ENCODE measurements at regions not wholly inside any gene's neighbourhood (a gene's known extent, or its start where the extent isn't known, plus 50 kb on each side); places are given as distances from the start of the nearest gene placed in this dataset.

- Histone ChIP-seq H3K27me3 (ENCODE audit: control insufficient read depth, insufficient read depth, low read length) (no peaks in the 10 kb centered on the region), H3K4me1 (ENCODE audit: control insufficient read depth, insufficient read depth, low read length) (no peaks in the 10 kb centered on the region), H3K36me3 (ENCODE audit: control insufficient read depth, insufficient read depth, low read length) (no peaks in the 10 kb centered on the region), H3K27ac (ENCODE audit: low read depth, low read length) (no peak overlapping the region), H3K4me3 (ENCODE audit: low read length) (no peak overlapping the region), H3K9ac (ENCODE audit: low read length) (no peak overlapping the region)
These were observed 382.9 kb downstream of the SEMA3D start for GRCh38 chr7:84803979-84804378.

- H3K4me3 ChIP-seq (ENCODE audit: low read length), result no peak overlapping the region
These were observed 385.5 kb downstream of the SEMA3D start for GRCh38 chr7:84801396-84801795.

GRCh38 chr7:84800846-84801245 is 386.0 kb downstream of the SEMA3D start:
- H3K4me1 ChIP-seq (ENCODE audit: control insufficient read depth, insufficient read depth, low read length), result no peaks in the 10 kb centered on the region
- H3K9ac ChIP-seq (ENCODE audit: low read length), result no peak overlapping the region
- H3K4me3 ChIP-seq (ENCODE audit: low read length), result no peak overlapping the region
- H3K27me3 ChIP-seq (ENCODE audit: control insufficient read depth, insufficient read depth, low read length), result no peaks in the 10 kb centered on the region
- H3K27ac ChIP-seq (ENCODE audit: low read depth, low read length), result no peak overlapping the region
- H3K36me3 ChIP-seq (ENCODE audit: control insufficient read depth, insufficient read depth, low read length), result no peaks in the 10 kb centered on the region

More at GRCh38 chr7:84801396-84801795, 385.5 kb downstream of the SEMA3D start:
- Histone ChIP-seq H3K27ac (ENCODE audit: low read depth, low read length) (no peak overlapping the region), H3K36me3 (ENCODE audit: control insufficient read depth, insufficient read depth, low read length) (no peaks in the 10 kb centered on the region), H3K27me3 (ENCODE audit: control insufficient read depth, insufficient read depth, low read length) (no peaks in the 10 kb centered on the region), H3K9ac (ENCODE audit: low read length) (no peak overlapping the region), H3K4me1 (ENCODE audit: control insufficient read depth, insufficient read depth, low read length) (no peaks in the 10 kb centered on the region)

- no peaks in the 10 kb centered on the region for H3K36me3 ChIP-seq (ENCODE audit: control insufficient read depth, insufficient read depth, low read length)
- no peak overlapping the region for H3K9ac ChIP-seq (ENCODE audit: low read length)
- no peak overlapping the region for H3K4me3 ChIP-seq (ENCODE audit: low read length)
- H3K27ac ChIP-seq (ENCODE audit: low read depth, low read length), result no peak overlapping the region
- H3K27me3 ChIP-seq (ENCODE audit: control insufficient read depth, insufficient read depth, low read length), result no peaks in the 10 kb centered on the region
- H3K4me1 ChIP-seq (ENCODE audit: control insufficient read depth, insufficient read depth, low read length), result no peaks in the 10 kb centered on the region
These were observed 387.8 kb downstream of the SEMA3D start for GRCh38 chr7:84799106-84799505.

GRCh38 chr7:84792231-84792893 is 394.5 kb downstream of the SEMA3D start:
- no peak overlapping the region for H3K27ac ChIP-seq (ENCODE audit: low read depth, low read length)
- H3K4me1 ChIP-seq (ENCODE audit: control insufficient read depth, insufficient read depth, low read length), result no peaks in the 10 kb centered on the region
- H3K36me3 ChIP-seq (ENCODE audit: control insufficient read depth, insufficient read depth, low read length), result no peaks in the 10 kb centered on the region
- no peak overlapping the region for H3K9ac ChIP-seq (ENCODE audit: low read length)
- H3K4me3 ChIP-seq (ENCODE audit: low read length), result no peak overlapping the region
- H3K27me3 ChIP-seq (ENCODE audit: control insufficient read depth, insufficient read depth, low read length), result no peaks in the 10 kb centered on the region

GRCh38 chr7:84790882-84791281 is 396.0 kb downstream of the SEMA3D start:
- Histone ChIP-seq H3K4me1 (ENCODE audit: control insufficient read depth, insufficient read depth, low read length) (no peaks in the 10 kb centered on the region), H3K36me3 (ENCODE audit: control insufficient read depth, insufficient read depth, low read length) (no peaks in the 10 kb centered on the region), H3K4me3 (ENCODE audit: low read length) (no peak overlapping the region), H3K27me3 (ENCODE audit: control insufficient read depth, insufficient read depth, low read length) (no peaks in the 10 kb centered on the region), H3K9ac (ENCODE audit: low read length) (no peak overlapping the region), H3K27ac (ENCODE audit: low read depth, low read length) (no peak overlapping the region)

GRCh38 chr7:84786073-84786472 is 400.8 kb downstream of the SEMA3D start:
- Histone ChIP-seq H3K36me3 (ENCODE audit: control insufficient read depth, insufficient read depth, low read length) (no peaks in the 10 kb centered on the region), H3K9ac (ENCODE audit: low read length) (no peak overlapping the region), H3K27ac (ENCODE audit: low read depth, low read length) (no peak overlapping the region), H3K4me1 (ENCODE audit: control insufficient read depth, insufficient read depth, low read length) (no peaks in the 10 kb centered on the region), H3K27me3 (ENCODE audit: control insufficient read depth, insufficient read depth, low read length) (no peaks in the 10 kb centered on the region), H3K4me3 (ENCODE audit: low read length) (no peak overlapping the region)

- Histone ChIP-seq H3K4me3 (ENCODE audit: low read length) (no peak overlapping the region), H3K27me3 (ENCODE audit: control insufficient read depth, insufficient read depth, low read length) (no peaks in the 10 kb centered on the region), H3K9ac (ENCODE audit: low read length) (no peak overlapping the region), H3K4me1 (ENCODE audit: control insufficient read depth, insufficient read depth, low read length) (no peaks in the 10 kb centered on the region), H3K36me3 (ENCODE audit: control insufficient read depth, insufficient read depth, low read length) (no peaks in the 10 kb centered on the region), H3K27ac (ENCODE audit: low read depth, low read length) (no peak overlapping the region)
These were observed 402.4 kb downstream of the SEMA3D start for GRCh38 chr7:84784450-84784849.

GRCh38 chr7:84783141-84783778 is 403.6 kb downstream of the SEMA3D start:
- Histone ChIP-seq H3K36me3 (ENCODE audit: control insufficient read depth, insufficient read depth, low read length) (no peaks in the 10 kb centered on the region), H3K4me1 (ENCODE audit: control insufficient read depth, insufficient read depth, low read length) (no peaks in the 10 kb centered on the region), H3K4me3 (ENCODE audit: low read length) (no peak overlapping the region), H3K27ac (ENCODE audit: low read depth, low read length) (no peak overlapping the region), H3K9ac (ENCODE audit: low read length) (no peak overlapping the region), H3K27me3 (ENCODE audit: control insufficient read depth, insufficient read depth, low read length) (no peaks in the 10 kb centered on the region)

GRCh38 chr7:84781838-84782237 is 405.0 kb downstream of the SEMA3D start:
- Histone ChIP-seq H3K4me3 (ENCODE audit: low read length) (no peak overlapping the region), H3K9ac (ENCODE audit: low read length) (no peak overlapping the region), H3K36me3 (ENCODE audit: control insufficient read depth, insufficient read depth, low read length) (no peaks in the 10 kb centered on the region), H3K27ac (ENCODE audit: low read depth, low read length) (no peak overlapping the region), H3K4me1 (ENCODE audit: control insufficient read depth, insufficient read depth, low read length) (no peaks in the 10 kb centered on the region), H3K27me3 (ENCODE audit: control insufficient read depth, insufficient read depth, low read length) (no peaks in the 10 kb centered on the region)

GRCh38 chr7:84780158-84781124 is 406.4 kb downstream of the SEMA3D start:
- Histone ChIP-seq H3K4me1 (ENCODE audit: control insufficient read depth, insufficient read depth, low read length) (no peaks in the 10 kb centered on the region), H3K4me3 (ENCODE audit: low read length) (no peak overlapping the region), H3K9ac (ENCODE audit: low read length) (no peak overlapping the region), H3K27ac (ENCODE audit: low read depth, low read length) (no peak overlapping the region), H3K36me3 (ENCODE audit: control insufficient read depth, insufficient read depth, low read length) (no peaks in the 10 kb centered on the region), H3K27me3 (ENCODE audit: control insufficient read depth, insufficient read depth, low read length) (no peaks in the 10 kb centered on the region)

GRCh38 chr7:84757761-84758160 is 429.1 kb downstream of the SEMA3D start:
- no peak overlapping the region for H3K9ac ChIP-seq (ENCODE audit: low read length)
- H3K4me1 ChIP-seq (ENCODE audit: control insufficient read depth, insufficient read depth, low read length), result no peaks in the 10 kb centered on the region
- no peak overlapping the region for H3K4me3 ChIP-seq (ENCODE audit: low read length)
- no peak overlapping the region for H3K27ac ChIP-seq (ENCODE audit: low read depth, low read length)
- H3K27me3 ChIP-seq (ENCODE audit: control insufficient read depth, insufficient read depth, low read length), result no peaks in the 10 kb centered on the region
- no peaks in the 10 kb centered on the region for H3K36me3 ChIP-seq (ENCODE audit: control insufficient read depth, insufficient read depth, low read length)

Data from rectal smooth muscle tissue (tissue), 1 donor.